ENCODE measurements at regions not wholly inside any gene's neighbourhood (a gene's known extent, or its start where the extent isn't known, plus 50 kb on each side); places are given as distances from the start of the nearest gene placed in this dataset.
A peak's percentile ranks its signal among the peaks of the same experiment; 100 is the strongest.
"Not testable (repeated sequence)": the region's sequence is repeated elsewhere in the genome, so short reads cannot be mapped to it uniquely, and the experiment has no call there.

DNA sequence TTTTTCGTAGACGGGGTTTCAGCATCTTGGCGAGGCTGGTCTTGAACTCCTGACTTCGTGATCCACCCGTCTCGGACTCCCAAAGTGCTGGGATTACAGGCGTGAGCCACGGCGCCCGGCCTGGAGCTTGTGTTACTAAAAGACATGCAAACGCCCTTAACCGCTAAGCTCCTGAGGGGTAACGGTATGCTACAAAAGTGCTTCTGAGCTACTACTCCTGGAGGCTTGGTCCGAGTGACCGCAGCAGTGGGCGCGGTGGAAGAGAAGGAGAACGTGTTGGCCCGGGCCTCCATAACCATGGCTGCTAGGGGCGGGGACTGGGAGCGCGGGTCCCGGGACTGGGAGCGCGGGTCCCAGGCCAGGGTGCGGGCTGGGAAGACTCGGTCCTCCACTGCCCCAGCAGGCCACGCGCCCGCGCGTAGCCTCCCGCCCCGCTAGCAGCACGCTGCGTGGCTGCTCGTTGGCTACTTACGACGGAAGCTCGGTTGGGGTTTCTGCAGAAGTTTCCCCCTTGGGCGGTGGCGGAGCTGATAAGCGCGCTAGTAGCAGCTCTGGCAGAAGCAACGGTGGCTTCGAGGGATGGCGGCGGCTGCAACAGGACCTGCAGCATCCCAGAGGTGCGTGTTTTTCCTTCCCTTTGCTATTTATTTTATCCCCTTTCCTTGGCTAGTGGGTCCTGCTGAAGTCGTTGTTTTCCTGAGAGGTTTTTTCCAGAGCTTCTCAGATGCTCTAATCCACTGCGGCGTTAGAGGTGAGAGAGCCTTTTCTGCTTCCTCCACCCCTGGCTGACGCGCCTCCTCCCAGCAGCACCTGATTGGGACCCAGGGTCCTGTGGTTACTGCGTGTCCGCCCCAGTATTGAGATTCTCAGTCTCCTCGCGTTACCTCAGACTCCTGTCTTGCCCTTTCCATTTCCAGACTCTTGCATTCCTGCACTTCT, 69.2 kb upstream of the CCDC180 start:
- H3K9me2 ChIP-seq (ENCODE audit: insufficient read depth, low read length), result no peaks in the 10 kb centered on the region
- H3K4me2 ChIP-seq (ENCODE audit: low read length), result peak overlapping the region; percentile 68
- no peaks in the 10 kb centered on the region for H4K20me1 ChIP-seq (ENCODE audit: insufficient read depth)
- H2AFZ ChIP-seq (ENCODE audit: low read depth, low read length), result peak overlapping the region; percentile 93
- H3K9ac ChIP-seq (ENCODE audit: low read length), result peak overlapping the region; percentile 78
- peak overlapping the region; percentile 87 for H3K4me3 ChIP-seq (ENCODE audit: low read length)
- H3K27me3 ChIP-seq (ENCODE audit: insufficient read depth, low read depth, low read length), result no peaks in the 10 kb centered on the region
- H3F3A ChIP-seq (ENCODE audit: insufficient read depth, low read length, poor library complexity, severe bottlenecking), result no peaks in the 10 kb centered on the region
- peak overlapping the region; percentile 91 for H3K27ac ChIP-seq (ENCODE audit: low read length)
- TF ChIP-seq SMC3 (conservative IDR thresholded peaks at IDR 0.05; ENCODE audit: poor library complexity), result peak; percentile 17
- TF ChIP-seq TAF1 (IDR thresholded peaks at IDR 0.05; ENCODE audit: low read depth), result peak; percentile 37
- peak; percentile 42 for TF ChIP-seq RAD21 (conservative IDR thresholded peaks at IDR 0.05)
- TF ChIP-seq EP300 (conservative IDR thresholded peaks at IDR 0.05; ENCODE audit: poor library complexity, severe bottlenecking), result peak; percentile 45
- TF ChIP-seq REST (IDR thresholded peaks at IDR 0.05; ENCODE audit: borderline replicate concordance), result peak; percentile 42
- TF ChIP-seq POLR2AphosphoS5 (IDR thresholded peaks at IDR 0.05), result peak; percentile 77
- peak; percentile 78 for TF ChIP-seq MXI1 (conservative IDR thresholded peaks at IDR 0.05; ENCODE audit: poor library complexity, severe bottlenecking)
- TF ChIP-seq EZH2 (IDR thresholded peaks at IDR 0.05; ENCODE audit: borderline replicate concordance, insufficient read depth, low read length, poor library complexity, severe bottlenecking), result no peak
- no peak for TF ChIP-seq CTCF (IDR thresholded peaks at IDR 0.05; ENCODE audit: poor library complexity, severe bottlenecking)
- no peaks in the 10 kb centered on the region for H3K36me3 ChIP-seq (ENCODE audit: insufficient read depth, low read length)
- H3K9me3 ChIP-seq (ENCODE audit: low read length), result no peaks in the 10 kb centered on the region
- peaks cover 5% of the 10 kb centered on the region for H3K79me2 ChIP-seq (replicated peaks; ENCODE audit: insufficient read depth, low read length)

DNA sequence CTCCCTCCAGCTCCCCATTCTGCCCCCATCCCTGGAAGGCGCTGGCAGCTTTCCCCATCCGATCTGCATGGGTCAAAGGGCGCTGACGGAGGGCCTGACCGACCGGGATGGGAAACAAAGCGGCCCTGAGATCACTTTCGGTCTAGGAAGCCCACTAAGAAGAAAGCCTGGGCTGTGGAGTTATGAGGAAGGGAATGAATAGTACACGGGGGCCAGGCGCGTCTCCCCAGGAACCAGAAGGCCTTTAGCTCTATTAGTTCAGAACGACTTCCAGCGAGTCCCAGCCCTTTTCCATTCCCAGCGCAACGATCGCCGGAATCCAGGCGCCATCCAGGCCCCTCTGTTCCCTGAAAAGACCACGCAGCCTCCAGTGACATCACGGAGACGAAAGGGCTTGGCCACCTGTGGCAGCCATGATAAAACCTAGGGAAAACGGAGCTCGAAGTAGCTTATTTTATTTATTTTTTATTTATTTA, 70.1 kb upstream of the CCDC180 start:
- Histone ChIP-seq H3K36me3 (ENCODE audit: insufficient read depth, low read length) (no peaks in the 10 kb centered on the region), H3K79me2 (replicated peaks; ENCODE audit: insufficient read depth, low read length) (peaks cover 5% of the 10 kb centered on the region), H3K4me3 (ENCODE audit: low read length) (peak overlapping the region; percentile 87), H2AFZ (ENCODE audit: low read depth, low read length) (no peak overlapping the region), H3K4me2 (ENCODE audit: low read length) (peak overlapping the region; percentile 71), H3F3A (ENCODE audit: insufficient read depth, low read length, poor library complexity, severe bottlenecking) (no peaks in the 10 kb centered on the region), H3K27ac (ENCODE audit: low read length) (peak overlapping the region; percentile 91), H3K9me3 (ENCODE audit: low read length) (no peaks in the 10 kb centered on the region), H3K27me3 (ENCODE audit: insufficient read depth, low read depth, low read length) (no peaks in the 10 kb centered on the region), H3K9me2 (ENCODE audit: insufficient read depth, low read length) (no peaks in the 10 kb centered on the region), H3K9ac (ENCODE audit: low read length) (peak overlapping the region; percentile 78), H4K20me1 (ENCODE audit: insufficient read depth) (no peaks in the 10 kb centered on the region)
- TF ChIP-seq TAF1 (IDR thresholded peaks at IDR 0.05; ENCODE audit: low read depth) (no peak), EZH2 (IDR thresholded peaks at IDR 0.05; ENCODE audit: borderline replicate concordance, insufficient read depth, low read length, poor library complexity, severe bottlenecking) (no peak), POLR2AphosphoS5 (IDR thresholded peaks at IDR 0.05) (no peak), SMC3 (conservative IDR thresholded peaks at IDR 0.05; ENCODE audit: poor library complexity) (no peak)

GRCh38 chr9:97233009-97233400, 74.5 kb upstream of the CCDC180 start:
- not testable (repeated sequence) for H3K9ac ChIP-seq (ENCODE audit: low read length); H3K4me2 ChIP-seq (ENCODE audit: low read length); H3K9me2 ChIP-seq (ENCODE audit: insufficient read depth, low read length); H3K27ac ChIP-seq (ENCODE audit: low read length); H3K4me3 ChIP-seq (ENCODE audit: low read length); H3K36me3 ChIP-seq (ENCODE audit: insufficient read depth, low read length); H3K9me3 ChIP-seq (ENCODE audit: low read length); H3K79me2 ChIP-seq (replicated peaks; ENCODE audit: insufficient read depth, low read length); H3F3A ChIP-seq (ENCODE audit: insufficient read depth, low read length, poor library complexity, severe bottlenecking); H4K20me1 ChIP-seq (ENCODE audit: insufficient read depth); H2AFZ ChIP-seq (ENCODE audit: low read depth, low read length); H3K27me3 ChIP-seq (ENCODE audit: insufficient read depth, low read depth, low read length)

DNA sequence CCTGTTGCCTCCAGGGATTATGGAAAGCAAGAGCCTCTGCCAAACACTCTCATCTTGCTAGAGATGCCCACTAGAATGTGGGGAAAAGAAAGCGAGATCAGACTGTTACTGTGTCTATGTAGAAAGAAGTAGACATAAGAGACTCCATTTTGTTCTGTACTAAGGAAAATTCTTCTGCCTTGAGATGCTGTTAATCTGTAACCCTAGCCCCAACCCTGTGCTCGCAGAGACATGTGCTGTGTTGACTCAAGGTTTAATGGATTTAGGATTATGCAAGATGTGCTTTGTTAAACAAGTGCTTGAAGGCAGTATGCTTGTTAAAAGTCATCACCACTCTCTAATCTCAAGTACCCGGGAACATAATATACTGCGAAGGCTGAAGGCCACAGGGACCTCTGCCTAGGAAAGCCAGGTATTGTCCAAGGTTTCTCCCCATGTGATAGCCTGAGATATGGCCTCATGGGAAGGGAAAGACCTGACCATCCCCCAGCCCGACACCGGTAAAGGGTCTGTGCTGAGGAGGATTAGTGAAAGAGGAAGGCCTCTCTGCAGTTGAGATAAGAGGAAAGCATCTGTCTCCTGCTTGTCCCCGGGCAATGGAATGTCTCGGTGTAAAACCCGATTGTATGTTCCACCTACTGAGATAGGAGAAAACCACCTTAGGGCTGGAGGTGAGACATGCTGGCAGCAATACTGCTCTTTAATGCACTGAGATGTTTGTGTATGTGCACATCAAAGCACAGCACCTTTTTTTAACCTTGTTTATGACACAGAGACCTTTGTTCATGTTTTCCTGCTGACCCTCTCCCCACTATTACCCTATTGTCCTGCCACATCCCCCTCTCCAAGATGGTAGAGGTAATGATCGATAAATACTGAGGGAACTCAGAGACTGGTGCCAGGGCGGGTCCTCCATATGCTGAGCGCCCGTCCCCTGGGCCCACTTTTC, 75.1 kb upstream of the CCDC180 start:
- not testable (repeated sequence) for H3K9me2 ChIP-seq (ENCODE audit: insufficient read depth, low read length); H3K36me3 ChIP-seq (ENCODE audit: insufficient read depth, low read length); H3K27me3 ChIP-seq (ENCODE audit: insufficient read depth, low read depth, low read length); H3K9ac ChIP-seq (ENCODE audit: low read length); H3K4me2 ChIP-seq (ENCODE audit: low read length); H2AFZ ChIP-seq (ENCODE audit: low read depth, low read length); H3K9me3 ChIP-seq (ENCODE audit: low read length); H4K20me1 ChIP-seq (ENCODE audit: insufficient read depth); H3K79me2 ChIP-seq (replicated peaks; ENCODE audit: insufficient read depth, low read length); H3K4me3 ChIP-seq (ENCODE audit: low read length); H3F3A ChIP-seq (ENCODE audit: insufficient read depth, low read length, poor library complexity, severe bottlenecking); H3K27ac ChIP-seq (ENCODE audit: low read length)

All from neural cell (in vitro differentiated cells).